ENCODE measurements at regions not wholly inside any gene's neighbourhood (a gene's known extent, or its start where the extent isn't known, plus 50 kb on each side); places are given as distances from the start of the nearest gene placed in this dataset.

DNA sequence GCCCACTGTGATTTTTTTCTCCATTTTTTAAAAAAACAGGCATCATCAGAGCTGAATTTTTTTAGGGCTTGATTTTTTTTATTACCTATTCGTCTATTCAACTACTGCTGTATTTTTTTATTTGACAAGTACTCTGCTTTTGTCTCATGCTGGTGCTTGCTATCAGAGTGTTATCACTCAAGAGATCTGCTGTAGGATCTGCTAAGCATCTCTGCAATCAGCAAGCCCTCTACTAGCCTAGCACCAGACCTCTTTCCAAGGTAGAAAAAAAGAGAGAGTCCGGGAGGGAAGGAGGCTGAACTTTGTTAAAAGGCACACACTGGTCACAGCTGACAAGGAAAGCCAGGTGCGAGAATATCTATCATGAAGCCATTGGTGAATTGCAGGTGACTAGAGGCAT, 413.8 kb upstream of the CCNH start:
- Histone ChIP-seq H3K27ac (no peak overlapping the region), H3K9me3 (no peaks in the 10 kb centered on the region), H3K4me1 (no peaks in the 10 kb centered on the region), H3K4me2 (no peak overlapping the region), H3K4me3 (no peak overlapping the region)
- no peak for DNase-seq (ENCODE audit: low read depth in 1 of 2, low spot score in 1 of 2)
- no peak for ATAC-seq
- ChIA-PET CTCF (interaction anchor here (0.9 kb wide), 1 partner anchor 864 kb away, joined by 3 read pairs; no protein-coding TSS in a partner anchor), POLR2A (no interaction called here)
- WGBS (ENCODE audit: missing lambda C conversion rate) = 12% methylated on average over 3 of the region's 3 CpGs
- no peak for FAIRE-seq
- TF ChIP-seq, protein P1, sequence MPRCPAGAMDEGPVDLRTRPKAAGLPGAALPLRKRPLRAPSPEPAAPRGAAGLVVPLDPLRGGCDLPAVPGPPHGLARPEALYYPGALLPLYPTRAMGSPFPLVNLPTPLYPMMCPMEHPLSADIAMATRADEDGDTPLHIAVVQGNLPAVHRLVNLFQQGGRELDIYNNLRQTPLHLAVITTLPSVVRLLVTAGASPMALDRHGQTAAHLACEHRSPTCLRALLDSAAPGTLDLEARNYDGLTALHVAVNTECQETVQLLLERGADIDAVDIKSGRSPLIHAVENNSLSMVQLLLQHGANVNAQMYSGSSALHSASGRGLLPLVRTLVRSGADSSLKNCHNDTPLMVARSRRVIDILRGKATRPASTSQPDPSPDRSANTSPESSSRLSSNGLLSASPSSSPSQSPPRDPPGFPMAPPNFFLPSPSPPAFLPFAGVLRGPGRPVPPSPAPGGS (IDR thresholded peaks at IDR 0.05) = no peak
- TF ChIP-seq ZC3H11A (IDR thresholded peaks at IDR 0.05) (no peak), ZSCAN20 (CRISPR knock-in tag; IDR thresholded peaks at IDR 0.05) (no peak), EHMT2 (IDR thresholded peaks at IDR 0.05; ENCODE audit: low read depth) (no peak), CEBPB (IDR thresholded peaks at IDR 0.05) (no peak), HOXA7 (CRISPR knock-in tag; IDR thresholded peaks at IDR 0.05) (no peak), PHF8 (IDR thresholded peaks at IDR 0.05; ENCODE audit: borderline replicate concordance, low read depth) (no peak), TP53 (CRISPR knock-in tag; IDR thresholded peaks at IDR 0.05) (no peak), ZNF302 (CRISPR knock-in tag; IDR thresholded peaks at IDR 0.05) (no peak), RCOR1 (IDR thresholded peaks at IDR 0.05; ENCODE audit: low read depth, low read length) (no peak), POLR2A (IDR thresholded peaks at IDR 0.05; ENCODE audit: low read length) (no peak), RNF2 (IDR thresholded peaks at IDR 0.05; ENCODE audit: borderline replicate concordance, low read depth) (no peak), FOSL2 (IDR thresholded peaks at IDR 0.05) (no peak), FOSL2 (CRISPR knock-in tag; IDR thresholded peaks at IDR 0.05) (no peak), BHLHE40 (IDR thresholded peaks at IDR 0.05; ENCODE audit: low read depth, low read length) (no peak)
- TF ChIP-seq, protein P2, sequence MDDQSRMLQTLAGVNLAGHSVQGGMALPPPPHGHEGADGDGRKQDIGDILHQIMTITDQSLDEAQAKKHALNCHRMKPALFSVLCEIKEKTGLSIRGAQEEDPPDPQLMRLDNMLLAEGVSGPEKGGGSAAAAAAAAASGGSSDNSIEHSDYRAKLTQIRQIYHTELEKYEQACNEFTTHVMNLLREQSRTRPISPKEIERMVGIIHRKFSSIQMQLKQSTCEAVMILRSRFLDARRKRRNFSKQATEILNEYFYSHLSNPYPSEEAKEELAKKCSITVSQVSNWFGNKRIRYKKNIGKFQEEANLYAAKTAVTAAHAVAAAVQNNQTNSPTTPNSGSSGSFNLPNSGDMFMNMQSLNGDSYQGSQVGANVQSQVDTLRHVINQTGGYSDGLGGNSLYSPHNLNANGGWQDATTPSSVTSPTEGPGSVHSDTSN (IDR thresholded peaks at IDR 0.05) = no peak
- TF ChIP-seq, protein P3, sequence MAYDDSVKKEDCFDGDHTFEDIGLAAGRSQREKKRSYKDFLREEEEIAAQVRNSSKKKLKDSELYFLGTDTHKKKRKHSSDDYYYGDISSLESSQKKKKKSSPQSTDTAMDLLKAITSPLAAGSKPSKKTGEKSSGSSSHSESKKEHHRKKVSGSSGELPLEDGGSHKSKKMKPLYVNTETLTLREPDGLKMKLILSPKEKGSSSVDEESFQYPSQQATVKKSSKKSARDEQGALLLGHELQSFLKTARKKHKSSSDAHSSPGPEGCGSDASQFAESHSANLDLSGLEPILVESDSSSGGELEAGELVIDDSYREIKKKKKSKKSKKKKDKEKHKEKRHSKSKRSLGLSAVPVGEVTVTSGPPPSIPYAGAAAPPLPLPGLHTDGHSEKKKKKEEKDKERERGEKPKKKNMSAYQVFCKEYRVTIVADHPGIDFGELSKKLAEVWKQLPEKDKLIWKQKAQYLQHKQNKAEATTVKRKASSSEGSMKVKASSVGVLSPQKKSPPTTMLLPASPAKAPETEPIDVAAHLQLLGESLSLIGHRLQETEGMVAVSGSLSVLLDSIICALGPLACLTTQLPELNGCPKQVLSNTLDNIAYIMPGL (CRISPR knock-in tag; IDR thresholded peaks at IDR 0.05; ENCODE audit: borderline replicate concordance) = no peak
- TF ChIP-seq, protein P4, sequence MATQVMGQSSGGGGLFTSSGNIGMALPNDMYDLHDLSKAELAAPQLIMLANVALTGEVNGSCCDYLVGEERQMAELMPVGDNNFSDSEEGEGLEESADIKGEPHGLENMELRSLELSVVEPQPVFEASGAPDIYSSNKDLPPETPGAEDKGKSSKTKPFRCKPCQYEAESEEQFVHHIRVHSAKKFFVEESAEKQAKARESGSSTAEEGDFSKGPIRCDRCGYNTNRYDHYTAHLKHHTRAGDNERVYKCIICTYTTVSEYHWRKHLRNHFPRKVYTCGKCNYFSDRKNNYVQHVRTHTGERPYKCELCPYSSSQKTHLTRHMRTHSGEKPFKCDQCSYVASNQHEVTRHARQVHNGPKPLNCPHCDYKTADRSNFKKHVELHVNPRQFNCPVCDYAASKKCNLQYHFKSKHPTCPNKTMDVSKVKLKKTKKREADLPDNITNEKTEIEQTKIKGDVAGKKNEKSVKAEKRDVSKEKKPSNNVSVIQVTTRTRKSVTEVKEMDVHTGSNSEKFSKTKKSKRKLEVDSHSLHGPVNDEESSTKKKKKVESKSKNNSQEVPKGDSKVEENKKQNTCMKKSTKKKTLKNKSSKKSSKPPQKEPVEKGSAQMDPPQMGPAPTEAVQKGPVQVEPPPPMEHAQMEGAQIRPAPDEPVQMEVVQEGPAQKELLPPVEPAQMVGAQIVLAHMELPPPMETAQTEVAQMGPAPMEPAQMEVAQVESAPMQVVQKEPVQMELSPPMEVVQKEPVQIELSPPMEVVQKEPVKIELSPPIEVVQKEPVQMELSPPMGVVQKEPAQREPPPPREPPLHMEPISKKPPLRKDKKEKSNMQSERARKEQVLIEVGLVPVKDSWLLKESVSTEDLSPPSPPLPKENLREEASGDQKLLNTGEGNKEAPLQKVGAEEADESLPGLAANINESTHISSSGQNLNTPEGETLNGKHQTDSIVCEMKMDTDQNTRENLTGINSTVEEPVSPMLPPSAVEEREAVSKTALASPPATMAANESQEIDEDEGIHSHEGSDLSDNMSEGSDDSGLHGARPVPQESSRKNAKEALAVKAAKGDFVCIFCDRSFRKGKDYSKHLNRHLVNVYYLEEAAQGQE (IDR thresholded peaks at IDR 0.05) = no peak

DNA sequence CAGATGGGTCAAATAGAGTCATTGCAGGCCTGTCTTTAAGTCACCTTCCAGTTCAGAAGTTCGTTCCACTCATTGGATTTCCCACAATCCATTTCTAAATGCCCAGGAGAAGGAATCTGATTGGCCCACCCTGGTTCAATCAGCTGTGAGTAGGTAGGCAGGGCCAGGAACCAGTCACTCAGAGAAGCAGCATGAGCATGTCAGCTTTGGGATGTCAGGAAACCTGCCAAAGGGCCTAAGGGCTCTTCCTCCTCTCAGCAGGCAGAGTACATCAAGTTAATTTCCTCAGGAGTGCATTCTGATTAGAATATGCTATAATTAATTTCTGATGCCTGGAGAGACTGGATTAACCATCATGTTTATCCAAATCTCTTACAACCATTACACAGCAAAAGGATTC, 412.9 kb upstream of the CCNH start:
- Histone ChIP-seq H3K4me2 (no peak overlapping the region), H3K27ac (no peak overlapping the region), H3K4me1 (no peaks in the 10 kb centered on the region), H3K4me3 (no peak overlapping the region), H3K9me3 (no peaks in the 10 kb centered on the region)
- WGBS (ENCODE audit: missing lambda C conversion rate) = 5% methylated on average over 1 of the region's 1 CpG
- FAIRE-seq = no peak
- CTCF ChIA-PET = no interaction called here
- POLR2A ChIA-PET = no interaction called here
- TF ChIP-seq RFX5 (IDR thresholded peaks at IDR 0.05) (no peak), ESRRA (IDR thresholded peaks at IDR 0.05; ENCODE audit: borderline replicate concordance, low read length) (no peak), NFE2L2 (conservative IDR thresholded peaks at IDR 0.05; ENCODE audit: low read length) (no peak), EHF (CRISPR knock-in tag; IDR thresholded peaks at IDR 0.05) (no peak), MAFK (IDR thresholded peaks at IDR 0.05; ENCODE audit: partially characterized antibody) (no peak), NR3C1 (IDR thresholded peaks at IDR 0.05) (no peak), ZFP36 (IDR thresholded peaks at IDR 0.05; ENCODE audit: borderline replicate concordance, partially characterized antibody) (no peak), TP53 (CRISPR knock-in tag; IDR thresholded peaks at IDR 0.05) (no peak), NPAS2 (CRISPR knock-in tag; IDR thresholded peaks at IDR 0.05; ENCODE audit: borderline replicate concordance) (no peak), CBX2 (IDR thresholded peaks at IDR 0.05; ENCODE audit: borderline replicate concordance, low read depth) (no peak), FOSB (CRISPR knock-in tag; IDR thresholded peaks at IDR 0.05) (no peak), BHLHE40 (IDR thresholded peaks at IDR 0.05; ENCODE audit: low read depth, low read length) (no peak), JUN (IDR thresholded peaks at IDR 0.05) (no peak)
- TF ChIP-seq, protein P5, sequence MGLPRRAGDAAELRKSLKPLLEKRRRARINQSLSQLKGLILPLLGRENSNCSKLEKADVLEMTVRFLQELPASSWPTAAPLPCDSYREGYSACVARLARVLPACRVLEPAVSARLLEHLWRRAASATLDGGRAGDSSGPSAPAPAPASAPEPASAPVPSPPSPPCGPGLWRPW (IDR thresholded peaks at IDR 0.05) = no peak
- no peak for DNase-seq (ENCODE audit: low read depth in 1 of 2, low spot score in 1 of 2)
- no peak for ATAC-seq
